ENCODE measurements at regions not wholly inside any gene's neighbourhood (a gene's known extent, or its start where the extent isn't known, plus 50 kb on each side); places are given as distances from the start of the nearest gene placed in this dataset.

DNA sequence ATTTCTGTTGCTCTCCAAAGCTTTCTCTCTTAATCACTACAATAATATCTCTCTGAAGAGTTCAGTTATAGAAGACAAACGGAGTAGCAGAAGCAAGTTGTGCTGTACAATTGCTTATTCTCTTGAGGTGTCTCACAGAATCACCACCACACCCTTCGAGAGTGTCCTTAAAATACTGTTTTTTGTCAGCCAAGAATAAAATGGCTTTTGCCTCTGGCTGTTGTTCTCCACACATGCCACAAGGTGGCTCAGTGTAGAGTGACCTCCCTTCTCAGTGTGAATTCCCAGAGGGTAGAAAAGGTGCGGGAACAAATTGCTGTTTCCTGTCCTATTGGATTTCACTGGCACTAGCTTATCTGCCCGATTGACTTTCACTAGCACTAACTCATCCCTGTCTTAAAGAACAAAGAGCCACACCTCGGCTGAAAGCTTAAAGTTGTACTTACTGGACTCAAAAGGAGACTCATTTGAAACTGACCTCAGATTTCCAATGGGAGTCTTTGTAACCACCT is 134.2 kb upstream of the SATB1 start:
- H3K36me3 ChIP-seq (ENCODE audit: insufficient read depth, low read length), result no peaks in the 10 kb centered on the region
- no peaks in the 10 kb centered on the region for H4K20me1 ChIP-seq (ENCODE audit: insufficient read depth, low read length)
- intact Hi-C loops (cut with micrococcal nuclease; ENCODE audit: unreplicated experiment), result loop anchor here (1.0 kb wide), 1 partner anchor 199 kb away; no protein-coding TSS in a partner anchor
- H3K9me2 ChIP-seq (ENCODE audit: insufficient read depth, low read length), result no peaks in the 10 kb centered on the region; the same call in none of the 2 replicates
- no peaks in the 10 kb centered on the region; the same call in 1 of the 2 replicates for H3K9me3 ChIP-seq (ENCODE audit: low read length)
- H3K4me2 ChIP-seq (ENCODE audit: low read length), result no peak overlapping the region
- DNase-seq (ENCODE audit: low spot score), result peak; percentile 70
- H3K27ac ChIP-seq (ENCODE audit: low read depth, low read length, poor library complexity, severe bottlenecking), result no peak overlapping the region
- TF ChIP-seq, protein P1, sequence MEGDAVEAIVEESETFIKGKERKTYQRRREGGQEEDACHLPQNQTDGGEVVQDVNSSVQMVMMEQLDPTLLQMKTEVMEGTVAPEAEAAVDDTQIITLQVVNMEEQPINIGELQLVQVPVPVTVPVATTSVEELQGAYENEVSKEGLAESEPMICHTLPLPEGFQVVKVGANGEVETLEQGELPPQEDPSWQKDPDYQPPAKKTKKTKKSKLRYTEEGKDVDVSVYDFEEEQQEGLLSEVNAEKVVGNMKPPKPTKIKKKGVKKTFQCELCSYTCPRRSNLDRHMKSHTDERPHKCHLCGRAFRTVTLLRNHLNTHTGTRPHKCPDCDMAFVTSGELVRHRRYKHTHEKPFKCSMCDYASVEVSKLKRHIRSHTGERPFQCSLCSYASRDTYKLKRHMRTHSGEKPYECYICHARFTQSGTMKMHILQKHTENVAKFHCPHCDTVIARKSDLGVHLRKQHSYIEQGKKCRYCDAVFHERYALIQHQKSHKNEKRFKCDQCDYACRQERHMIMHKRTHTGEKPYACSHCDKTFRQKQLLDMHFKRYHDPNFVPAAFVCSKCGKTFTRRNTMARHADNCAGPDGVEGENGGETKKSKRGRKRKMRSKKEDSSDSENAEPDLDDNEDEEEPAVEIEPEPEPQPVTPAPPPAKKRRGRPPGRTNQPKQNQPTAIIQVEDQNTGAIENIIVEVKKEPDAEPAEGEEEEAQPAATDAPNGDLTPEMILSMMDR (conservative IDR thresholded peaks at IDR 0.05; ENCODE audit: low read length), result peak; percentile 89
- TF ChIP-seq EZH2phosphoT487 (IDR thresholded peaks at IDR 0.05; ENCODE audit: borderline replicate concordance, low read depth, low read length), result no peak
- CTCF ChIA-PET (ENCODE audit: unreplicated experiment), result interaction anchor here (0.6 to 2.4 kb wide), 4 partner anchors 179 to 429 kb away, joined by 3 to 21 read pairs (median 5); no protein-coding TSS in a partner anchor
- H2AFZ ChIP-seq (ENCODE audit: low read length), result peak overlapping the region; percentile 47; the same call in 1 of the 2 replicates
- BruUV-seq (replicated peaks), result no TSS peak
- H3K4me1 ChIP-seq (ENCODE audit: insufficient read depth, low read length, poor library complexity, severe bottlenecking), result no peaks in the 10 kb centered on the region
- POLR2A ChIA-PET, result interaction anchor here (0.7 to 1.0 kb wide), 3 partner anchors 10 to 430 kb away, joined by 3 to 4 read pairs (median 4); no protein-coding TSS in a partner anchor
- H3K4me3 ChIP-seq (ENCODE audit: low read depth, low read length, poor library complexity, severe bottlenecking), result no peak overlapping the region
- no peaks in the 10 kb centered on the region for H3K79me2 ChIP-seq (ENCODE audit: insufficient read depth, low read depth, low read length)

DNA sequence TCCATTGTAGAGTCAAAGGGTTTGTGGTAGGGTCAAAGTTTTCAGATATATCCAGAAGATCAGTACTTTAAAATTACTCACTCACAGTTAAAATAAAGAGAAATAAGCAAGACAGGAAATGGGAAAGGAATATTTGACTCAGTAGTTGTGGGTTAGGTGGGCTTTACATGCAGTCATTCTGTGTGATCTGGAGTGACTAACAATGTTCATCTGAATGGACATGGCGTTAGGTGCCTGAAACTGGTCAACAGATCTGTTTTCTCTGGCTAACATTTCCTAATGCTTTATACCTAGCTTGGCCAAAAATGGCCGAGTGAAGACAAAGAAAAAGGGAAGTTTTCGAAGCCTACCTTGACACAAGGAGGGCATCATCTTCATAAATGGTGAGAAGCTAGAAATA is 133.4 kb upstream of the SATB1 start:
- no peak for DNase-seq (ENCODE audit: low spot score)
- POLR2A ChIA-PET, result no interaction called here
- no peaks in the 10 kb centered on the region for H3K79me2 ChIP-seq (ENCODE audit: insufficient read depth, low read depth, low read length)

More for the DNA sequence above, 133.4 kb upstream of the SATB1 start:
- TF ChIP-seq, protein P1 (conservative IDR thresholded peaks at IDR 0.05; ENCODE audit: low read length), result no peak
- no peak for TF ChIP-seq EZH2phosphoT487 (IDR thresholded peaks at IDR 0.05; ENCODE audit: borderline replicate concordance, low read depth, low read length)
- intact Hi-C loops (cut with micrococcal nuclease; ENCODE audit: unreplicated experiment), result no loop called here
- no peaks in the 10 kb centered on the region; the same call in 1 of the 2 replicates for H3K9me3 ChIP-seq (ENCODE audit: low read length)
- no peaks in the 10 kb centered on the region for H3K36me3 ChIP-seq (ENCODE audit: insufficient read depth, low read length)
- no peak overlapping the region for H3K4me2 ChIP-seq (ENCODE audit: low read length)
- no peak overlapping the region for H3K27ac ChIP-seq (ENCODE audit: low read depth, low read length, poor library complexity, severe bottlenecking)
- H3K4me3 ChIP-seq (ENCODE audit: low read depth, low read length, poor library complexity, severe bottlenecking), result no peak overlapping the region
- CTCF ChIA-PET (ENCODE audit: unreplicated experiment), result interaction anchor here (1.7 to 2.4 kb wide), 2 partner anchors 201 to 430 kb away, joined by 6 to 21 read pairs; no protein-coding TSS in a partner anchor
- H4K20me1 ChIP-seq (ENCODE audit: insufficient read depth, low read length), result no peaks in the 10 kb centered on the region
- peak overlapping the region; percentile 47; the same call in 1 of the 2 replicates for H2AFZ ChIP-seq (ENCODE audit: low read length)
- no TSS peak for BruUV-seq (replicated peaks)
- no peaks in the 10 kb centered on the region for H3K4me1 ChIP-seq (ENCODE audit: insufficient read depth, low read length, poor library complexity, severe bottlenecking)
- H3K9me2 ChIP-seq (ENCODE audit: insufficient read depth, low read length), result no peaks in the 10 kb centered on the region; the same call in none of the 2 replicates

All from OCI-LY7 (cell line).